Pancreas (tissue), 10 donors: ENCODE measurements at regions not wholly inside any gene's neighbourhood (a gene's known extent, or its start where the extent isn't known, plus 50 kb on each side); places are given as distances from the start of the nearest gene placed in this dataset.

Source experiments
- ATAC-seq, 4 donors: fragments of 200-7000 bp; cut with Tn5 transposase; one replicate each; pipeline versions ENCODE4 v1.8.0 to v1.9.1; 2020; ENCODE audit warnings: mild to moderate bottlenecking in 4 of 4, moderate library complexity in 4 of 4
- DNase-seq, 6 donors: peaks; one replicate each; pipeline ENCODE4 v3.0.0-alpha.2; 2020
- FAIRE-seq: peaks from 2 replicates; lab custom pipeline; 2012; peaks lifted over from hg19 to GRCh38; lab: Jason Lieb, UNC
- H3K27ac ChIP-seq, 4 donors: fragments of 200-600 bp; sonication (generic); 1 replicate in 3 of 4; 2 replicates in 1 of 4; pipeline versions ENCODE4 v1.5.0 to v1.8.0; 2020
- H3K27me3 ChIP-seq, 4 donors: fragments of 200-600 bp; one replicate each; pipeline ENCODE4 v1.8.0; 2021
- H3K36me3 ChIP-seq, 3 donors: fragments of 200-600 bp; sonication (generic) in 1 of 3; one replicate each; pipeline versions ENCODE4 v1.5.0 to v1.8.0; 2020 to 2021
- H3K4me1 ChIP-seq, 3 donors: fragments of 200-600 bp; one replicate each; pipeline ENCODE4 v1.8.0; 2021
- H3K4me3 ChIP-seq, 4 donors: fragments of 200-600 bp; sonication (generic) in 2 of 4; one replicate each; pipeline versions ENCODE4 v1.5.0 to v1.8.0; 2020 to 2021
- H3K9me3 ChIP-seq, 4 donors: fragments of 200-600 bp; one replicate each; pipeline ENCODE4 v1.8.0; 2021
- CTCF ChIP-seq, 4 donors: fragments of 200-600 bp; sonication (generic) in 3 of 4; IDR thresholded peaks; one replicate each; pipeline versions ENCODE4 v1.5.0 to v1.8.0; 2021; ENCODE audit warnings: antibody characterized with exemption in 4 of 4
- WGBS, 2 donors: extraction: QIAGEN DNeasy Blood & Tissue Kit; methylation state at CpG; one replicate each; pipeline ENCODE4 v1.1.7; 2013; 5-methylcytosine and 5-hydroxymethylcytosine counted together
- intact Hi-C, 3 donors: fragments of 100-400 bp; cut with DNase I; formaldehyde crosslinking; loops; one replicate each; pipeline versions ENCODE4 v1.11.1 to v1.14.2; 2022
- donor health status: healthy with polysubstance abuse.
- donor health status: DM: no; HTN: no; CAD: no; lungs with moderate emphysema.
- donor health status: DM: no; HTN: no; CAD: no.
- donor health status: control.
- donor health status: control.
- donor health status: Bipolar disorder and iron deficiency.
- donor health status: DM: yes; HTN: yes; CAD: no.
- donor health status: DM: no; HTN: no; CAD: no.
- donor health status: DM: no; HTN: no; CAD: no.
- donor health status: DM: yes; HTN: yes; CAD: no.

- FAIRE-seq, result no peak
- intact Hi-C loops, result no loop called here
- Histone ChIP-seq H3K9me3 (no peaks in the 10 kb centered on the region), H3K36me3 (no peaks in the 10 kb centered on the region), H3K27me3 (peaks cover 0 to 7% (median 0%) of the 10 kb centered on the region in 4 donors), H3K4me3 (no peak overlapping the region), H3K27ac (no peak overlapping the region), H3K4me1 (no peaks in the 10 kb centered on the region)
- TF ChIP-seq CTCF (IDR thresholded peaks at IDR 0.05), result no peak
- 11 to 20% methylated on average over 6 of the region's 6 CpGs for WGBS, 2 donors
- ATAC-seq, result no peak
- no peak for DNase-seq
These were observed 172.4 kb upstream of the IGSF21 start for GRCh38 chr1:17935230-17935629.

- 66 to 73% methylated on average over 6 of the region's 6 CpGs for WGBS, 2 donors
These were observed 166.0 kb upstream of the IGSF21 start for GRCh38 chr1:17941431-17942189.

GRCh38 chr1:17943506-17943905 is 164.1 kb upstream of the IGSF21 start:
- intact Hi-C loops, result no loop called here
- no peaks in the 10 kb centered on the region for H3K4me1 ChIP-seq
- no peak for FAIRE-seq
- no peak overlapping the region for H3K27ac ChIP-seq
- H3K27me3 ChIP-seq, result no peaks in the 10 kb centered on the region
- 63 to 81% methylated on average over 2 of the region's 2 CpGs for WGBS, 2 donors
- H3K36me3 ChIP-seq, result no peaks in the 10 kb centered on the region
- DNase-seq, result no peak
- TF ChIP-seq CTCF (IDR thresholded peaks at IDR 0.05), result no peak
- ATAC-seq, result no peak
- no peak overlapping the region for H3K4me3 ChIP-seq
- H3K9me3 ChIP-seq, result no peaks in the 10 kb centered on the region

More at GRCh38 chr1:17941431-17942189, 166.0 kb upstream of the IGSF21 start:
- H3K27me3 ChIP-seq, result no peaks in the 10 kb centered on the region
- no peak overlapping the region for H3K27ac ChIP-seq
- H3K9me3 ChIP-seq, result no peaks in the 10 kb centered on the region
- no peak for FAIRE-seq
- ATAC-seq, result no peak
- no peaks in the 10 kb centered on the region for H3K36me3 ChIP-seq
- H3K4me1 ChIP-seq, result no peaks in the 10 kb centered on the region
- no peak overlapping the region for H3K4me3 ChIP-seq
- DNase-seq, result no peak
- intact Hi-C loops, result no loop called here
- no peak for TF ChIP-seq CTCF (IDR thresholded peaks at IDR 0.05)

- no peaks in the 10 kb centered on the region for H3K4me1 ChIP-seq
- no peaks in the 10 kb centered on the region for H3K27me3 ChIP-seq
- no peak overlapping the region for H3K4me3 ChIP-seq
- TF ChIP-seq CTCF (IDR thresholded peaks at IDR 0.05), result no peak
- no peak for DNase-seq
- no peaks in the 10 kb centered on the region for H3K9me3 ChIP-seq
- WGBS, 2 donors, result 73 to 77% methylated on average over 4 of the region's 4 CpGs
- no peak for FAIRE-seq
- H3K36me3 ChIP-seq, result no peaks in the 10 kb centered on the region
- ATAC-seq, result no peak
- H3K27ac ChIP-seq, result no peak overlapping the region
- intact Hi-C loops, result no loop called here
These were observed 163.0 kb upstream of the IGSF21 start for GRCh38 chr1:17944646-17945045.

GRCh38 chr1:17946434-17946833 is 161.2 kb upstream of the IGSF21 start:
- ATAC-seq (no peak), FAIRE-seq (no peak), DNase-seq (no peak)
- Histone ChIP-seq H3K27ac (no peak overlapping the region), H3K27me3 (no peaks in the 10 kb centered on the region), H3K9me3 (no peaks in the 10 kb centered on the region), H3K4me3 (no peak overlapping the region), H3K4me1 (no peaks in the 10 kb centered on the region), H3K36me3 (no peaks in the 10 kb centered on the region)
- WGBS, 2 donors, result 91 to 92% methylated on average over 1 of the region's 1 CpG
- intact Hi-C loops, result no loop called here
- no peak for TF ChIP-seq CTCF (IDR thresholded peaks at IDR 0.05)
